ENCODE measurements at regions not wholly inside any gene's neighbourhood (a gene's known extent, or its start where the extent isn't known, plus 50 kb on each side); places are given as distances from the start of the nearest gene placed in this dataset.

DNA sequence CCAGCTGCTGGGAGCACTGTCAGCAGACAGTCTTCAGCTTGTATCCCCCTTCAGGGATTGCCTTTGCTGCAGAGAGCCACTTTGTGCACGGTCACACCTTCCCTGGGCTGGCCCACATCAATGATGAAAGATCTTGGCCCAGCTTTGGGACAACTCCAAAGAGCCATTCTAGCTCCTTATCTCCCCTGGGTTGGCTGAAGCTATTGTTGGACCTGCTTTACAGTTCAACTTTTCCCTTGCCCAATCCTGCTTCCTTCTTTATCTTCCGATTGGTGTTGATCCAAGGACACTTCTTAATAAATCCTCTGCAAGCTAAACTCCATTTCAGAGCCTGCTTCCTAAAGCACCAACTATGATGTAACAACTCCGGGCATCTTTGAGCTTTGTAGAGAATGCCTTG, 466.4 kb downstream of the KLF12 start:
- no peak for ATAC-seq
- Histone ChIP-seq H3K4me3 (no peak overlapping the region), H3K9me3 (no peaks in the 10 kb centered on the region), H3K4me1 (peaks cover 16% of the 10 kb centered on the region), H3K27ac (no peak overlapping the region), H3K27me3 (no peaks in the 10 kb centered on the region), H3K36me3 (replicated peaks in 1 of 2; ENCODE audit: insufficient read depth in 1 of 2, low read depth in 2 of 2) (no peaks in the 10 kb centered on the region)
- 37 to 40% methylated on average over 3 of the region's 3 CpGs for WGBS, 2 donors
- peak in 3 of 4 donors; percentile 18 to 29 (median 27) for DNase-seq
- intact Hi-C loops (cut with DNase I), result no loop called here
- TF ChIP-seq POLR2A (IDR thresholded peaks at IDR 0.05), result no peak
- TF ChIP-seq, protein P1, sequence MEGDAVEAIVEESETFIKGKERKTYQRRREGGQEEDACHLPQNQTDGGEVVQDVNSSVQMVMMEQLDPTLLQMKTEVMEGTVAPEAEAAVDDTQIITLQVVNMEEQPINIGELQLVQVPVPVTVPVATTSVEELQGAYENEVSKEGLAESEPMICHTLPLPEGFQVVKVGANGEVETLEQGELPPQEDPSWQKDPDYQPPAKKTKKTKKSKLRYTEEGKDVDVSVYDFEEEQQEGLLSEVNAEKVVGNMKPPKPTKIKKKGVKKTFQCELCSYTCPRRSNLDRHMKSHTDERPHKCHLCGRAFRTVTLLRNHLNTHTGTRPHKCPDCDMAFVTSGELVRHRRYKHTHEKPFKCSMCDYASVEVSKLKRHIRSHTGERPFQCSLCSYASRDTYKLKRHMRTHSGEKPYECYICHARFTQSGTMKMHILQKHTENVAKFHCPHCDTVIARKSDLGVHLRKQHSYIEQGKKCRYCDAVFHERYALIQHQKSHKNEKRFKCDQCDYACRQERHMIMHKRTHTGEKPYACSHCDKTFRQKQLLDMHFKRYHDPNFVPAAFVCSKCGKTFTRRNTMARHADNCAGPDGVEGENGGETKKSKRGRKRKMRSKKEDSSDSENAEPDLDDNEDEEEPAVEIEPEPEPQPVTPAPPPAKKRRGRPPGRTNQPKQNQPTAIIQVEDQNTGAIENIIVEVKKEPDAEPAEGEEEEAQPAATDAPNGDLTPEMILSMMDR (IDR thresholded peaks at IDR 0.05), result no peak

DNA sequence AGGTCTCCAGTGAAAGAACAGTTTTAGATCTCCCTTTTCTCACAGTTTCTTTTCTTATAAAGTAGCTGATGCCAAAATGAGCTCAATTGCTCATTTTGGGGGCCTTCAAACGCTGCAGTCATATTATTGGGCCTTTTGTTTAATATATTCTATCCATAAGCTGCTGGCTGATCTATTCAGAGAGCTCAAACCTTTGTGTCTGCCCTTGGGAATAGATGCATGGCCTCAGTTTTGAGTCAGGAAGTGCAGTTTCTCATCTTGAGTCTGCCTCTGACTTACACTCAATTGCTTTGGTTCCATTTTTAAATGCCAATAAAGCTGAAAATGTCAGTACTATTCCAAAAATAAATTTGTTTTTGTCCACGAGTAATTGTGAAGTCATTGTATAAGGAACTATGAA, 468.9 kb downstream of the KLF12 start:
- Histone ChIP-seq H3K36me3 (replicated peaks in 1 of 2; ENCODE audit: insufficient read depth in 1 of 2, low read depth in 2 of 2) (no peaks in the 10 kb centered on the region), H3K4me3 (no peak overlapping the region), H3K9me3 (no peaks in the 10 kb centered on the region), H3K27ac (no peak overlapping the region), H3K4me1 (peaks cover 6% of the 10 kb centered on the region), H3K27me3 (no peaks in the 10 kb centered on the region)
- DNase-seq (no peak), ATAC-seq (no peak)
- intact Hi-C loops (cut with DNase I), result no loop called here
- TF ChIP-seq, protein P1 (IDR thresholded peaks at IDR 0.05), result no peak
- no peak for TF ChIP-seq POLR2A (IDR thresholded peaks at IDR 0.05)
- 42 to 49% methylated on average over 2 of the region's 2 CpGs for WGBS, 2 donors

DNA sequence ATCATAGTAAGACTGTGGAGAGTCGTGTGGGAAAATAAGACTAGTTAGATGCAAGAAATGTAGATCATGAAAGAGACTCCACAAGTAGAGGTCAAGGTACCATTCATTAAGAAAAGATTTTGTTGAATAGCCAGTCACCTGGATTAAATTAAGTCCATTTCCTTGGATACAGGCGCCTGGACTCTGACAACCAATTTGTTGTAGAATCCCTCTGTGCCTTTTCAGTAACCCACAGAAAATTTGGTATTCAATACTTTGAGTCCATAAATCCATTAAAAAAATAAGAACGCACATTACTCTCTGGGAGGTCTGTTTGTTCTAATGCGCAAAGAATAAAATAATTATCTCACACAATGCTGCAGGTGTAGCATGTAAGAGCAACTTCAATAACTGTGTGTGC, 469.4 kb downstream of the KLF12 start:
- Histone ChIP-seq H3K9me3 (no peaks in the 10 kb centered on the region), H3K36me3 (replicated peaks in 1 of 2; ENCODE audit: insufficient read depth in 1 of 2, low read depth in 2 of 2) (no peaks in the 10 kb centered on the region), H3K4me1 (peaks cover 6% of the 10 kb centered on the region), H3K4me3 (no peak overlapping the region), H3K27me3 (no peaks in the 10 kb centered on the region), H3K27ac (no peak overlapping the region)
- intact Hi-C loops (cut with DNase I), result no loop called here
- DNase-seq (no peak), ATAC-seq (no peak)
- WGBS, 2 donors, result 85 to 88% methylated on average over 4 of the region's 4 CpGs
- no peak for TF ChIP-seq POLR2A (IDR thresholded peaks at IDR 0.05)
- TF ChIP-seq, protein P1 (IDR thresholded peaks at IDR 0.05), result no peak

DNA sequence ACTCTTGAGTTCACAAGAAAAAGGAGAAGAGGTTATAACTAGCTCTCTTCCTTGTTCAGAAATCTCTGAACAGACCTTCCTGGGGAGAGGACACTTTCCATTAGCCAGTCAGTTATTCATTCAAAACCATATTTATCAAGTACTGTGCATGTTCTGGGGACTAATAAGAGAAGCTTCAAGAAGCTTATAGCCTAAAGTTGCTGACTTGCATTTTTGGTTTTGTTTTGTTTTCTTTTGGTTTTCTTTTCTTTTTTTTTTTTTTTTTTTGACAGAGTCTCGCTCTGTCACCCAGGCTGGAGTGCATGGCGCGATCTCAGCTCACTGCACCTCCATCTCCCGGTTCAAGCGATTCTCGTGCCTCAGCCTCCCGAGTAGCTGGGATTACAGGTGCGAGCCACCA, 471.4 kb downstream of the KLF12 start:
- 95 to 96% methylated on average over 8 of the region's 8 CpGs for WGBS, 2 donors
- no peak overlapping the region for H3K4me3 ChIP-seq
- H3K9me3 ChIP-seq, result no peaks in the 10 kb centered on the region
- no peak overlapping the region for H3K27ac ChIP-seq
- TF ChIP-seq POLR2A (IDR thresholded peaks at IDR 0.05), result no peak
- TF ChIP-seq, protein P1 (IDR thresholded peaks at IDR 0.05), result no peak
- H3K27me3 ChIP-seq, result no peaks in the 10 kb centered on the region
- H3K36me3 ChIP-seq (replicated peaks in 1 of 2; ENCODE audit: insufficient read depth in 1 of 2, low read depth in 2 of 2), result no peaks in the 10 kb centered on the region
- H3K4me1 ChIP-seq, result peaks cover 9% of the 10 kb centered on the region
- intact Hi-C loops (cut with DNase I), result no loop called here
- ATAC-seq (no peak), DNase-seq (no peak)

DNA sequence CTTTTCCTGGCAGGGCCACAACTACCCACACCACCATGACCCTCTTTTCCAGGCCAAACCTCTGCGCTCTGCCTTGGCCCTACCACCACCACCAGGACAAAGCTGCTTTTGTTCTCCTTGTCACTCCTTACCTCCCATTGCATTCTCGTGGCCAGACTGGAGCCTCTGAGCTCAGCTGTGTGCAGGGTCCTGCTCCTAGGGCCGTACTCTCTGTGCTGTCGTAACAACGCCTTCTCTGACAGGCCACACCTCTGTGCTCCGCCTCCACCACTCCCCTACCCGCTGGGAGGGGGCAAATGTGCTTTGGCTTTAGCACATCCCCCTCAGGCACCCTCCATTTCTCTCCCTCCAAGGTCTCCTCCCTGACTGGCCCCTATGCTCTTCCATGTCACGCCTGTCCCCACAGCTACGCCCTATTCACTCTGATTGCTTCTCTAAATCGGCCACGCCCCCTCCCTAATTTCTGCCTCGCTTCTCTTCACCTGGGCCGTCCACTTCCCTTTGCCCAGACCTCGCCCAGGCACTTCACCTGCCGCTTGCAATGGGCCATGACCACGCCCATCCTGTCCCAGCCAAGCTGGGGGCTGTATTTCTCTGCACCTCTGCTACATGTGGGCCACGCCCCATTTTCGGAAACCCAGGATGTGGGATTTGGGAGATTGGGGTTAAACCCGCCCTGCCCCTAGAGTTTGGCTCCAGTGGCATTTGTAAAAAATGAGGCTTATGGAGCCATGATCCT, 472.3 kb downstream of the KLF12 start:
- no peak overlapping the region for H3K27ac ChIP-seq
- H3K9me3 ChIP-seq, result no peaks in the 10 kb centered on the region
- no peak for DNase-seq
- TF ChIP-seq, protein P1 (IDR thresholded peaks at IDR 0.05), result no peak
- no peak for TF ChIP-seq POLR2A (IDR thresholded peaks at IDR 0.05)
- WGBS, 2 donors, result 83 to 89% methylated on average over 19 of the region's 19 CpGs
- H3K27me3 ChIP-seq, result no peaks in the 10 kb centered on the region
- H3K36me3 ChIP-seq (replicated peaks in 1 of 2; ENCODE audit: insufficient read depth in 1 of 2, low read depth in 2 of 2), result no peaks in the 10 kb centered on the region
- ATAC-seq, result no peak
- intact Hi-C loops (cut with DNase I), result no loop called here
- H3K4me3 ChIP-seq, result no peak overlapping the region
- H3K4me1 ChIP-seq, result peaks cover 10% of the 10 kb centered on the region

All from body of pancreas (tissue), 4 donors.